Activated CD4-positive, alpha-beta T cell treated with anti-CD3 and anti-CD28 coated beads, Interleukin-2, amount 10 ng/mL, durations not matched to agents 7 days and 5 days (primary cell): ENCODE measurements at regions not wholly inside any gene's neighbourhood (a gene's known extent, or its start where the extent isn't known, plus 50 kb on each side); places are given as distances from the start of the nearest gene placed in this dataset.
A peak's percentile ranks its signal among the peaks of the same experiment; 100 is the strongest.

Source experiments
- CTCF ChIA-PET: fragments of 350-600 bp; sonication (Branson Sonifier 250); formaldehyde crosslinking; loops from one replicate; lab custom pipeline; 2021; ENCODE audit warnings: antibody characterized with exemption; lab: Charles Lee
- POLR2A ChIA-PET: fragments of 350-600 bp; sonication (Branson Sonifier 250); formaldehyde crosslinking; loops from one replicate; lab custom pipeline; 2021; ENCODE audit warnings: antibody characterized with exemption; lab: Charles Lee
- DNase-seq: peaks from one replicate; pipeline ENCODE4 v3.0.0-alpha.2; 2020
- H3K27ac Mint-ChIP-seq: one replicate; pipeline ENCODE4 v1.8.0; 2021; ENCODE audit warnings: mild to moderate bottlenecking, moderate library complexity, mixed read lengths
- H3K27me3 Mint-ChIP-seq: one replicate; pipeline ENCODE4 v1.8.0; 2021; ENCODE audit warnings: mixed read lengths
- H3K36me3 Mint-ChIP-seq: one replicate; pipeline ENCODE4 v1.8.0; 2021; ENCODE audit warnings: low read depth, mixed read lengths
- H3K4me1 Mint-ChIP-seq: one replicate; pipeline ENCODE4 v1.8.0; 2021; ENCODE audit warnings: mixed read lengths
- H3K4me3 Mint-ChIP-seq: one replicate; pipeline ENCODE4 v1.8.0; 2021; ENCODE audit warnings: mild to moderate bottlenecking, moderate library complexity, mixed read lengths
- H3K9me3 Mint-ChIP-seq: one replicate; pipeline ENCODE4 v1.8.0; 2021; ENCODE audit warnings: mixed read lengths

GRCh38 chr2:12347066-12347493 lies 369.7 kb upstream of the TRIB2 start:
- CTCF ChIA-PET, result interaction anchor here (0.6 kb wide), 1 partner anchor 16 kb away, joined by 3 read pairs; no protein-coding TSS in a partner anchor
- Mint-ChIP-seq H3K4me1 (no peaks in the 10 kb centered on the region), H3K36me3 (no peaks in the 10 kb centered on the region), H3K4me3 (no peak overlapping the region), H3K27ac (no peak overlapping the region), H3K9me3 (no peaks in the 10 kb centered on the region), H3K27me3 (peaks cover 2% of the 10 kb centered on the region)
- POLR2A ChIA-PET, result no interaction called here
- DNase-seq, result no peak

GRCh38 chr2:12348216-12348615 lies 368.5 kb upstream of the TRIB2 start:
- ChIA-PET POLR2A (no interaction called here), CTCF (no interaction called here)
- Mint-ChIP-seq H3K4me3 (no peak overlapping the region), H3K9me3 (no peaks in the 10 kb centered on the region), H3K27ac (no peak overlapping the region), H3K36me3 (no peaks in the 10 kb centered on the region), H3K4me1 (no peaks in the 10 kb centered on the region), H3K27me3 (peaks cover 2% of the 10 kb centered on the region)
- no peak for DNase-seq

DNA sequence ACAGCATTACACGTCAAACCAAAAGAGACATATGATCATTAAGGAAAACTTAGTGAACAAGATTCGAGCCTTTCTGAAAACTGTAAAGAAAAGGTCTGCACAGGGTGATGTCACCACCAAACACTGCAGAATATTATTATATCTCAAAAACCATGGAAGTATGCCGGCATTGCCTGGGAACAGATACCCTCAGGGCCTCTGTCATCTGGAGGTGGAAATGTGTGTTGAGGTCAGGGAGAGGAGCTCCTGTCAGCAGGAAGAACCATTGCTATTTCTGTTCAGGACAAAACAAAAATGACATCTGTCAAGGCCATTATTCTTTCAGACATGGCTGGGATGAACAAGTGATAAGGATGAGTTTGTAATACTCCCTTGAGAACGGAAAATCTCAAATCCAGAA lies 365.9 kb upstream of the TRIB2 start:
- no peak for DNase-seq
- peaks cover 2% of the 10 kb centered on the region for H3K27me3 Mint-ChIP-seq
- H3K4me3 Mint-ChIP-seq, result no peak overlapping the region
- H3K4me1 Mint-ChIP-seq, result no peaks in the 10 kb centered on the region
- ChIA-PET POLR2A (no interaction called here), CTCF (interaction anchor here (1.0 to 1.7 kb wide), 2 partner anchors 11 to 366 kb away, joined by 3 read pairs; partner anchors contain the start of gene TRIB2)
- peaks cover 7% of the 10 kb centered on the region for H3K9me3 Mint-ChIP-seq
- H3K27ac Mint-ChIP-seq, result no peak overlapping the region
- no peaks in the 10 kb centered on the region for H3K36me3 Mint-ChIP-seq

DNA sequence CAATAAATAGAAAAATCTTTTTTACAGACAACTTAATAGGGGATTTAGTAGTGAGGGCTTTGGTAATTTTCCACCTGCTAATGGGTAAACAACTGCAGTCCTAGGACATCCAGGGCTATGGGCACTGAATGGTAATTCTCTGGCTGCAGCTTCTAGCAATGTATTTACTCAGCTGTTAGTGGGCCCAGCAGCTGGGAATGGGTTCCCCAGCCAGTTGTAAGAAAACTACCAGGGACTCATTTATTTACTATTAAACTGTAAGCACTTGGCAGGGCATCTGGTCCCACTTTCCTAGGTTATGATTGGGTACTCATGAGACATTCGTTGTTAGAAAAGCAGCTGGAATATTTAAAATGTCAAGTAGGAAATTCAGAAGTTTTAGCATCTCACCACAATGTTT lies 363.8 kb upstream of the TRIB2 start:
- Mint-ChIP-seq H3K27me3 (peaks cover 4% of the 10 kb centered on the region), H3K4me3 (no peak overlapping the region), H3K9me3 (peaks cover 11% of the 10 kb centered on the region), H3K27ac (no peak overlapping the region), H3K36me3 (no peaks in the 10 kb centered on the region), H3K4me1 (no peaks in the 10 kb centered on the region)
- POLR2A ChIA-PET, result no interaction called here
- no peak for DNase-seq
- CTCF ChIA-PET, result no interaction called here

DNA sequence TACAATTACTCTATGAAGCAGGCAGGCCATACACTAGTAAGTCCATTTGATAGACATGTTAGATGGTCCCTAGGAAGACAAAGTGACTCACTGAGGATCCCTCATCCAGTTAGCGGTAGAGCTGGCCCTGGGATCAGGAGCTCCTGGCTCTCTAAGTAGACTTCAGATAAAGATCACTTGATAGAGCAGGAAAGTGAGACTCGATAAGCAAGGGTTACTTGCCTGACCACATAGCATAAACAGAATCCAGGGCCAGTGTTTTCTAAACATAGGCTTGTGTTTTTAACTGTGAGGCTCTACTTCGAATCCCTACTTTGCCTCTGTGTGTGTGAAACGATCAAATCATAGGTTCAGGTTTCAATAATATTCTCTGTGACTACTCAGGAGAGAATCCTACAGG lies 355.2 kb upstream of the TRIB2 start:
- ChIA-PET CTCF (interaction anchor here (0.6 to 0.7 kb wide), 2 partner anchors 12 to 281 kb away, joined by 3 read pairs; no protein-coding TSS in a partner anchor), POLR2A (no interaction called here)
- Mint-ChIP-seq H3K36me3 (no peaks in the 10 kb centered on the region), H3K4me3 (no peak overlapping the region), H3K27ac (no peak overlapping the region), H3K9me3 (peaks cover 7% of the 10 kb centered on the region), H3K4me1 (no peaks in the 10 kb centered on the region), H3K27me3 (peaks cover under 1% of the 10 kb centered on the region)
- DNase-seq, result no peak

- ChIA-PET CTCF (interaction anchor here (0.8 kb wide), 1 partner anchor 16 kb away, joined by 3 read pairs; no protein-coding TSS in a partner anchor), POLR2A (no interaction called here)
- Mint-ChIP-seq H3K9me3 (peaks cover 7% of the 10 kb centered on the region), H3K4me1 (no peaks in the 10 kb centered on the region), H3K27ac (no peak overlapping the region), H3K27me3 (no peaks in the 10 kb centered on the region), H3K4me3 (no peak overlapping the region), H3K36me3 (no peaks in the 10 kb centered on the region)
- no peak for DNase-seq
These were observed 353.6 kb upstream of the TRIB2 start for GRCh38 chr2:12363138-12363537.

GRCh38 chr2:12363569-12363968 lies 353.2 kb upstream of the TRIB2 start:
- POLR2A ChIA-PET, result no interaction called here
- Mint-ChIP-seq H3K4me1 (no peaks in the 10 kb centered on the region), H3K36me3 (no peaks in the 10 kb centered on the region), H3K27me3 (no peaks in the 10 kb centered on the region), H3K9me3 (peaks cover 7% of the 10 kb centered on the region), H3K4me3 (no peak overlapping the region), H3K27ac (no peak overlapping the region)
- no peak for DNase-seq
- CTCF ChIA-PET, result interaction anchor here (0.6 to 0.8 kb wide), 2 partner anchors 17 to 372 kb away, joined by 3 read pairs; no protein-coding TSS in a partner anchor

DNA sequence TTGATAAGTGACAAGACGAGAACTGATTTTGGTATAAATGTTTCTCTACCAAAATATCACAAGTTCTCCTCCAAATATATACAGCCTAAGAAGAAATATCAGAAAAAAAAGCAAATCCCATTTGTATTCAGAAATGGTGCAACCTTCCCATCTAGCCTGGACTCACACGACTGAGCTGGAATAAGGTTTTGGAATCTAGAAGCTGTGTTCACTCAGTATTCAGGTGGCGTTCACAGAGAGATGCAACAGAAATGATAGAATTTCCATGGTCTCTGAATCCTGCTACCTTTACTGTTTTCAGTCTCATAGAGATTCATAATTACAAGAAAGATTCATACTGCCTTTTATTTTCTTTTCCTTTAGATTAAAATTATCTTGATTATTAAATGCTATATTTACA lies 347.2 kb upstream of the TRIB2 start:
- ChIA-PET POLR2A (no interaction called here), CTCF (no interaction called here)
- DNase-seq, result no peak
- Mint-ChIP-seq H3K4me1 (no peaks in the 10 kb centered on the region), H3K27me3 (no peaks in the 10 kb centered on the region), H3K4me3 (no peak overlapping the region), H3K36me3 (no peaks in the 10 kb centered on the region), H3K27ac (no peak overlapping the region), H3K9me3 (peaks cover 9% of the 10 kb centered on the region)

- POLR2A ChIA-PET, result no interaction called here
- DNase-seq, result no peak
- no peak overlapping the region for H3K4me3 Mint-ChIP-seq
- no peaks in the 10 kb centered on the region for H3K36me3 Mint-ChIP-seq
- CTCF ChIA-PET, result no interaction called here
- H3K27ac Mint-ChIP-seq, result peak overlapping the region; percentile 52
- H3K4me1 Mint-ChIP-seq, result peaks cover 7% of the 10 kb centered on the region
- no peaks in the 10 kb centered on the region for H3K27me3 Mint-ChIP-seq
- peaks cover 8% of the 10 kb centered on the region for H3K9me3 Mint-ChIP-seq
These were observed 340.7 kb upstream of the TRIB2 start for GRCh38 chr2:12376025-12376424.

DNA sequence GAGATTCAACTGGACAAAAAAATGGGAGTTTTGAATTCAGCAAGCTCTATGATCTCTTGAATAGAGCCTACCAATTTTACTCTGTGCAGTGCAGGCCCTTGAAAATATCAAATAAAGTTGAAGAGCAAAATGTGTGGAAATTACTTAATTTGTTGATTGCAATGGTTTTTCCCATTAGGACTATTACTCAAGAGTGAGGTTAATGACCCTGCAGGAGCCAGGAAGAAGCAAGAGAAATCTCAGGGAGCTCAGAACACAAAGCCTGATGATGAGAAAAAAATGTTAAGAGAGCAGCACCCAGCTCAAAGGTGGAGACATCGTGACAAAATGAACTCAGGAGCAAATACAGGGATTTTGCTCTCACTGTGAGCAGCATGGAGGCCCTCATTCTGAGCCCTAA lies 337.6 kb upstream of the TRIB2 start:
- Mint-ChIP-seq H3K4me1 (peaks cover 7% of the 10 kb centered on the region), H3K27me3 (no peaks in the 10 kb centered on the region), H3K9me3 (peaks cover 6% of the 10 kb centered on the region), H3K4me3 (no peak overlapping the region), H3K27ac (no peak overlapping the region), H3K36me3 (no peaks in the 10 kb centered on the region)
- CTCF ChIA-PET, result no interaction called here
- no peak for DNase-seq
- POLR2A ChIA-PET, result no interaction called here

DNA sequence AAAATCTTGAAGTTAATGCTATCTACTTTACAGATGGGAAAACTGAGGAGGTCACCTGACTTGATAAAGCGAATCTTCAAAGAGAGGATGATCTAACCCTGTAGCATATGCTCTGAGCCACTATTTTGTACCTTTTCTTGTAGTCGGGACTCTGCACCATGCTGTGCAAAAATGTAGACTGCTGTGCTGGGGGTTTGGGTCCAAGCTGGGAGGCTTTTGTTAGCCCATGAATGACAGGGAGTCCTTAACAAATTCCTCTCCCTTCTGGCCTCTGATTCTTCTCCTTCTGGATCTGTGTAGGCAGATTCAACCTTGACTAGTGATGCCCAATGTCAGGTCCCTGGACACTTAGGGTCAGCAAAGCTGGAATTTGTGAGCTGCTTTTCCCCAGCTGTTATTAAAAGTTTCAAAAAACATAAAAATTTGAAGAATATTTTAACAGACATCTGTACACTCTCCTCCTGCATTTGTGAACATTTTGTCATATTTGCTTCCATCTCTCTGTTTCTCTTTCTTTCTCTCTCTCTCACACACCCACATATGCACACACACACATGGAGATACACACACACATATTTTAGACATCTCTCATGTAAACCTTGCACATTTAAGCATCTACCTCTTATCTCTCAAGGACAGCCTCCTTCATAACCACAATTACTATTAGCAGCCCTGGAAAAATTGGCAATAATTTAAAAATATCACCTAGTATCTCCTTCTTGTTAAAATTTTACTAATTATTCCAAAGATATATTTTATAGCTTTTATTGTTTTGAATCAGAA lies 335.0 kb upstream of the TRIB2 start:
- H3K27me3 Mint-ChIP-seq, result no peaks in the 10 kb centered on the region

GRCh38 chr2:12382366-12382765 lies 334.4 kb upstream of the TRIB2 start:
- H3K9me3 Mint-ChIP-seq, result peaks cover 3% of the 10 kb centered on the region
- POLR2A ChIA-PET, result no interaction called here
- no peaks in the 10 kb centered on the region for H3K4me1 Mint-ChIP-seq
- H3K36me3 Mint-ChIP-seq, result no peaks in the 10 kb centered on the region
- H3K27me3 Mint-ChIP-seq, result no peaks in the 10 kb centered on the region
- CTCF ChIA-PET, result no interaction called here
- no peak overlapping the region for H3K4me3 Mint-ChIP-seq
- DNase-seq, result no peak
- H3K27ac Mint-ChIP-seq, result no peak overlapping the region

More for the DNA sequence above, 335.0 kb upstream of the TRIB2 start:
- H3K4me1 Mint-ChIP-seq, result no peaks in the 10 kb centered on the region
- H3K9me3 Mint-ChIP-seq, result peaks cover 3% of the 10 kb centered on the region
- no peaks in the 10 kb centered on the region for H3K36me3 Mint-ChIP-seq
- no peak for DNase-seq
- no peak overlapping the region for H3K4me3 Mint-ChIP-seq
- CTCF ChIA-PET, result interaction anchor here (1.0 kb wide), 1 partner anchor 33 kb away, joined by 3 read pairs; no protein-coding TSS in a partner anchor
- no peak overlapping the region for H3K27ac Mint-ChIP-seq
- POLR2A ChIA-PET, result no interaction called here

DNA sequence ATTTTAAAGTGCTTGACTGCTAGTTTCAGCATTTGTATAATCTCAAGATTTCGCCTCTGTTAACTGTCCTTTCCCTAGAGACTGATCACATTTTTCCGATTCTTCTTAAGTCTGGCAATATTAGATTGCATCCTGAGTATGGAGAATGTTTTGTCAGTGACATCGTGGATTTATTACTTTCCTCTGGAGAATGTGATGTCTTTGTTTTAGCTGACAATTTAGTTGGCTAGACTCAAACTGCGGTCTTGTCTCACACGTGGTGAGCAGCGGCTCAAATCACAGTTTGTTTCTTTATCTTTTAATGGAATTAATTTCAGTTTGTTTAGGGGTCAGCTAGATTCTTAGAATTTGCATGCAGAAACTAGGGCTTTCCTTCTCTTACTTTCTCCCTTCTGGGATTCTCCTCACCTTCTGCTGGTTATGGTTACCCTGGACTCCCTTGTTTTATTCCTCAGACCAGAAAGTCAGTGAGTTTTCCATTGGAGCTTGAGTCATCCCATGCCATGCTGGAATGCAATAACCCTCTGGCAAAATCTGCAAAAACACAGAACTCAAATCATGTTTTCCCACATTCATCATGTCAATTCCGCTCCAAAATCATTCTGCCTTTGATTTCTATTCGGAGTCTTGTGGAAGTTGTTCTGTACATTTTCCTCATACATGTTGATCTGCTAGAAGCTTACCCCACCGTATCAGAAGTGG lies 327.2 kb upstream of the TRIB2 start:
- H3K36me3 Mint-ChIP-seq, result no peaks in the 10 kb centered on the region
- H3K27me3 Mint-ChIP-seq, result peaks cover 10% of the 10 kb centered on the region
- DNase-seq, result no peak
- H3K4me3 Mint-ChIP-seq, result no peak overlapping the region
- no peaks in the 10 kb centered on the region for H3K9me3 Mint-ChIP-seq
- no peaks in the 10 kb centered on the region for H3K4me1 Mint-ChIP-seq
- POLR2A ChIA-PET, result no interaction called here
- CTCF ChIA-PET, result no interaction called here
- H3K27ac Mint-ChIP-seq, result no peak overlapping the region
